Dedifferentiated amniotic fluid mesenchymal stem cell (primary cell): ENCODE measurements at regions not wholly inside any gene's neighbourhood (a gene's known extent, or its start where the extent isn't known, plus 50 kb on each side); places are given as distances from the start of the nearest gene placed in this dataset.

Source experiments
- DNase-seq: peaks from one replicate; pipeline ENCODE4 v3.0.0-alpha.2; 2016; ENCODE audit errors: extremely low spot score

DNA sequence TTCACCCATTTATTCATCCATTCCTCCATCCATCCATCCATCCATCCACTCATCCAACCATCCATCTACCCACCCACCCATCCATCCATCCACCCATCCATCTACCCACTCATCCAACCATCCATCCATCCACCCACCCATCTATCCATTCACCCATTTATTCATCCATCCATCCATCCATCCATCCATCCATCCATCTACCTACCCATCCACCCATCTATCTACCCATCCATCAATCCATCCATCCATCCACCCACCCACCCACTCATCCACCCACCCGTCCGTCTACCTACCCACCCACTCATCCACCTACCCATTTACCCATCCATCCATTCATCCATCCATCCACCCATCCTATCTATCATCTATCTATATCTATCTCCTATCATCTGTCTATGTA, 169.4 kb upstream of the SHH start:
- DNase-seq = no peak

DNA sequence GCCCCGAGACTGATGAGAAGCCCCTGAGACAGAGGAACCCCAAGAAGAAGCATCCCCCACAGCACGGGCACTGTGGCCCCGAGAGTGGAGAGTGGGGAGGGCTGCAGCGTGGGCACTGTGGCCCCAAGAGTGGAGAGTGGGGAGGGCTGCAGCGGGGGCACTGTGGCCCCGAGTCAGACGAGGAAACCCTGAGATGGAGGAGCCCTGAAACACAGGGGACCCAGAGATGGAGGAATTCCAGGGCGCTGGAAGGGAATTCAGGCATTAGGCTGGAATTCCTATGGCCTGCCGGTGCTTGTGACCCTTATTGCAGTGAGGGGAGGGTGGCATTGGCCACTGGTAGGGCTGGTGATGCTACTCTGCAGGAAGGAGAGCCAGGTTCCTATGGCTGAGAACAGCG, 168.6 kb upstream of the SHH start:
- DNase-seq = no peak

DNA sequence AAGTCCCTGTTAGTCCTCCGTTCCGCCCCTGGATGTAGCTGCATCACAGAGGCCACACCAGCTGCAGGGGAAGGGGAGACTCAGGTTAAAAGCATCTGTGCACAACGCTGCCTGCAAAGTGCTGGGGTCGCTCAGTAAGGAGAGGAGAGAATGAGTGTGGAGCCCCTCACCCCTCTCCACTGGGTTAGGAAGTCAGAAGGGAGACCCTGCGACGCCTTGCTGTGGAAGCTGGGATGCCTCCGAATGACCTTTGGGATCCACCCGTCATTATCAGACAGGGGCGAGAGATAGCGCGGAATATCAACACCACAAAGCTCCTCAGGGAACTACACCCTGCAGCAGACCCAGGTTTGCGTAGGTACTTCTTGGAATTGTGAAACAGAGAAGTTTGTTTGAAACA, 167.7 kb upstream of the SHH start:
- no peak for DNase-seq

DNA sequence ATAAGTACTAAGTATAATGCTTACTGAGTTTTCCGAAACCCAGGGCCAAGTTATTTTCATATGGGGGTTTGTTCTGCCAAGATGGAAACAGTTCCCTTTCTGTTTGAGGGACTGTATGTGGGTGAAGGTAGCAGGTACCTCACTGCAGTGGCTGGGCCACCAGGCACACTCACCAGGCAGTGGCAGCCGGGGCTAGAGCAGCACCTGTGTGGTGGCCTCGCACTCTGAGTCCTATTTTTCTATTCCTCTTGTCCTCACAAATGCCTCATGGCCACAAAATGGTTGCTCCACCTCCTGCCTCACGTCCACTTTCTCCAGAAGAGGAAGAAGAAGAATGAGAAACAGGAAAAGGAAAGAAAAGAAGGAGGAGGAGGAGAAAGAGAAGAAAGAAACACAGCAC, 167.3 kb upstream of the SHH start:
- no peak for DNase-seq

DNA sequence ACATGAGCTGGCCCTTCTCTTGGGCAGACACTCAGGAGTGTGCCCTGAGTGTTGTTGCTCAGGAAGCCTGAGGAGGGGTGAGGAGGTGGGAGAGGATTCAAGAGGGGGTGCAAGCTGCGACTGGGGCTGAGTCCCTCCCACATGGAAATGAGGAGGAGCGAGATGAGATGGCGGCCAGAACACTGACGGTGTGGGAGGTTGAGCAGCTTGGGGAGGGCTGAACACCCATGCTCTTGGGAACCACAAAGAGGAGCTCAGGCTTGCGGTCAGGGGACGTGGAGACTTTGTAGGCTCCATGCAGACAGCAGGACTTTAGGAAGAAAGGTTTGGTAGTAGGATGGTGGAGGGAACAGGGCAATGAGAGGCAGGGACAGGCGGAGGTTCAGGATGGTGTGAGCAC, 163.2 kb upstream of the SHH start:
- no peak for DNase-seq

DNA sequence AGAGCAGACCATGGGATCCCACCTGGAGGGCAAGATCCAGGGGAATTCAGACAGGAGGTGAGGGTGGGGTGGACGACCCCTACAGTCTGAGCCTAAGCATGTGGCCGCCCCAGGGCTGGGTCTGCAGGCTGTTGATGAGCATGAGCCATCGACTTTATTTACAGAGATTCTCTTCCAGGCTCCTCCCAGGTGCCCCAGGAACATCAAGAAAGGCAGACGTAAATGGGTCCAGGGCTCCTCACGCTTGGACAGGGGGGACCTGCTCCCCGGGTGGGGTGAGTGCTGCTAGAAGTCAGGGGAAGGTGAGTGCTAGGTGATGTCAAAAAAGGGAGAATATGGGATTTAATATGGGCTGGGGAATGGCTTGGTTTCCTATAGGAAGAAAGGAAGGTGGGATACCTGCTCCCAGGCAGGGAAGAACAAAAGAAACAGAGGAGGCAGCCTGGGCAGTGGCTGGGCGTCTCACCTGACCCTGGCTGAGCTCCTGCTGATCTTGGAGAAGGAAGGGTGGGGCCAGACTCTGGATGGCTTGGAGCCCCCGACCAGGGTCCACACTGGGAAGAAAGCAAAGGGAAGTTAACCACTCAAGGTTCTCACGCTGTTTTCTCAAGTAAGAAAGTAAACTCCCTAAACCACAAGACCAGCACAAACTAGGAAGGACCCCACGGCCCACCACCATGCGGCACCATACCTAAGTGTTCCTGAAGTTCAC, 162.1 kb upstream of the SHH start:
- DNase-seq = no peak

DNA sequence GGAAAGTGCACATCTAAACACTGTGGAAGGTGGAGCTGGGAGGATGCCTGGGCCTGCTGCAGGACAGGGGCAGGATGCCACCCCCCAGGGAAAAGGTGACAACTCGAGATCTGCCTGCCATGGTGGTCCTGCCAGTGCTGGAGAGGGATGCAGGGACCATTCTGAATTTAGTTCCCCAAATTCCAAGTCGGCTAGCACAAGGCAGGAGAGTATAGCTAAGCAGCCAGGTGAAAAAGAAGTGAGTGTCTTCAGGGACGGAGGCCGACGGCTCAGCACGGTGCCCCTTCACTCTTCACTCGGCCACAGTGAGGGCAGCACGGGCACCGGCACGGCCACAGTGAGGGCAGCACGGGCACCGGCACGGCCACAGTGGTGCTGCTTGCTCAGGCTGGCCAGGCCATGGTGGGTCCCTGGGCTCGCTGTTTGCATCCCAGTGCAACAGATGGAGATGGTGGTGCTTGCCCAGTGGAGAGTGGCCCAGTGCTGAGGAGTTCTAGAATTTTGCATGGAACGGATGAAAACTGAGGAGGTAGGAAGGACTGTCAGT, 161.3 kb upstream of the SHH start:
- no peak for DNase-seq

DNA sequence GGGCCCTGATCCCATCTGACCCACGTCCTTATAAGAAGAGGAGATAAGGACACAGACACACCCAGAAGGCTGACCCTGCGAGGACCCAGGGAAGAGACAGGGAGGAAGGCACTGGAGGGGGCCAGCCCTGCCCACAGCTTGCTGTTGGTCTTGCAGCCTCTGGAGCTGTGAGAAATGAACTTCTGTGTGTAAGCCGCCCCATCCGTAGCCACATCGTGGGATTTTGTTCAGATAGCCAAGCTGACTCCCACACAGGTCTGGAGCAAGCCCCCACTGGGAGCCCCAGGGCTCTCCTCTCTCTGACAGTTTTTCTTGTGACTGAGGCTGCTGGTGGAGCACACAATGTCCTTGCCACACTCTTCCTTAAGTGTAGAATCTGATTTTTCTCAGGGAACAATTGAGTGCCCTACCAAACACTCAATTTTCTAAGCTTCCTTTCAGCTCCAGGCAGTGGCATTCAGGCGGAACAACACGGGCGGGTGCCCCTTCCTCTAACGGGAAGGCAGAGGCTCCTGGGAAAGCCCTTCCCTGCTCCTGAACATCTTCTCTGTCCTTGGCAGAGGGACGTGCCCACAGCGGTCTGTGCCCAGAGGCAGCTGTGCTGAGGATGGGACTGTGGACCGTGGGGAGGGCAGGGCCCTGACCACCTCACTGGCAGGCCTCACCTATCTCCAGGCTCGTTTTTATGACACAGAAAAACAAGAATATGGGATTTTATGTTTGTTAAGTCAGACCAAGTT, 160.6 kb upstream of the SHH start:
- no peak for DNase-seq

DNA sequence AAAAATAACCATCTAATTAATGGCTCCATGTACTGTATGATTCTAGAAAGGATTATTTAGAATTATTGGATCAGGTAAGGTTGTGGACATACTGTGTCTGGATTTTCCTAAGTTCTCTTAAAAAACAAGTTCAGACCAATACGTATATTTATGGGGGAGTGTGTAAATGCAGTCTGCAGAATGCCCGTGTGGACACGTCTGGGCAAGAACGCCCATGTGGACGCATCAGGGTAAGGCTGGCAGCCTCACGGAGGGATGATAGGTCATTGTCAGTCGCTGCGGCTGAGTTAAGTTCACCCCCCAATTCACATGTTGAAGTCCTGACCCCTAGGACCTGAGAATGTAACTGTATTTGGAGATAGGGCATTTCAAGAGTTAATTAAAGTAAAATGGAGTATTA, 160.0 kb upstream of the SHH start:
- DNase-seq = no peak

DNA sequence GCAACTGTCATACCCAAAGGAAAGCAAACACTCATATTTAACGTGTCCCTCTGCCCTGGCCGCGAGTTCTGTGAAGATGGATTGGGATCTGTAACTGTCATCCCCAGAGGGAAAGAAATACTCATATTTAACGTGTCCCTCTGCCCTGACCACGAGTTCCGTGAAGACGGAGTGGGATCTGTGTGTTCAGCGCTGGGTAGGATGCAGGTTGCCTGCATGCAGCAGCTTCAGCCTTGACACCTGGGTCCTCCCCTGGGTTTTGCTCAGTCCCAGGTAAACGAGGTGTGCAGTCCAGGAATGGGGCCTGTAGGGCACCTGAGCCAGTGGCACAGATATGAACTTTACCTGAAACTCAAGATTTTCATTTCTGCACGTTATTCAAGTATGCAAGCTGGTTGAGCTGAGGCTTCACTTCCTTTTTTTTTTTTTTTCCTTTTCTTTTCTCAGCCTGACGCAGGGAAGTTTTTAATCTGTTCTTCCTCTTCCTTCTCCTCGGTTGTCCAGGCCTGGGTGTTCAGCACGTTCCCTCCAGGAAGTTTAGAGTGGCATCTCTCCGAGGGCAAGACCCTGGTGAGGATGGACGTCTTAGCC, 159.0 kb upstream of the SHH start:
- no peak for DNase-seq

DNA sequence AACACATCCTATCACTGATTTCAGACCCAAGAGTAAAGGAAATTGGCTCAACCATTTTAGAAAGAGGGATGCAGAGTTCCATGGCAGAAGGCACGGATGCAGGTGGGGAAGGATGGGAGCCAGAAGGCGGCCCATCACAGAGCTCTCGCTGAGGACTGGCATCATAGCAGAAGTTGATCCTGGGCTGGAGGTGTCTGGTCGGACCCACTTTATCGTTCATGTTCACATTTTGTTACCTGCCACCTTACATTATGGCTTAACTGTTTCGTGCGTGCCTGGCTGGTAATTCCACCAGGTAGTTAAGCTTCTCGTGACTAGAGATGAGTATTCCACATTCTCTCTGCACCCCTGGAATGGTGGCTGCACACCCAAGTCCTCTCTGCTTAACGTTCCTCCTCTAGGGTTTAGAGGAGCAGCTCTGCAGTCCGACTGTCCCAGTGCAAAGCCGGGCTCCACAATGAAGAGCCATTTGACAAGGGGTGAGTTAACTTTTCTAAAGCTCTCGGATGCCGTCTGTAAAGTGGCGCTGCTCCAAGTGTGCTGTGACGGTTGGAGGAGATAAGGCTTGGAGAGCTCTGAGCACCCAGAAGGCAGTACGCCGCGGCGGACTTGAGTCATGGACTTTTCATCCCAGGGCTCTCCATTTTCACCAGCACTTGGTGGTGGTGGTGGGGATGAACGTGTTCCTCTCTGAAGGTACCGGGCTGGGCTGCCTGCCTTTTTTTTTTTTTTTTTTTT, 157.1 kb upstream of the SHH start:
- no peak for DNase-seq

DNA sequence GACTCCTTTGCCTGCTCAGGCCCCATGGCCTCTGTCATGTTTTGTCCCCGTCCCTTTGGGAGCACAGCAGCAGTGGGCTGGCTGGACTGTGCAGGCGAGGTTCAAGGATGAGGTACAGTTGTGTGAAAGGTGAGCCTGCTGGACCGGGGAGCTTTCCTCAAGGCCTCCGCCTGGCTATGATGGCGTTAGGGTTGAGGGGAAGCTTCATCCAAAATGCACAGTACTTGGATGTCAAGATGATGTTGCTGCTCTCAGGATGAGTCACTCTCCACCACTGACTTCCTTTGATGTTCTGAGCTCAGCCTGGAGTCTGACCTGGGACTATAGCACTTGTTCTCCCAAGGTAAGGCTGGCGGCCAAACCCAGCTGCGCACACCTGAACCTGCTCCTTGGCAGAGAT, 152.7 kb upstream of the SHH start:
- no peak for DNase-seq

DNA sequence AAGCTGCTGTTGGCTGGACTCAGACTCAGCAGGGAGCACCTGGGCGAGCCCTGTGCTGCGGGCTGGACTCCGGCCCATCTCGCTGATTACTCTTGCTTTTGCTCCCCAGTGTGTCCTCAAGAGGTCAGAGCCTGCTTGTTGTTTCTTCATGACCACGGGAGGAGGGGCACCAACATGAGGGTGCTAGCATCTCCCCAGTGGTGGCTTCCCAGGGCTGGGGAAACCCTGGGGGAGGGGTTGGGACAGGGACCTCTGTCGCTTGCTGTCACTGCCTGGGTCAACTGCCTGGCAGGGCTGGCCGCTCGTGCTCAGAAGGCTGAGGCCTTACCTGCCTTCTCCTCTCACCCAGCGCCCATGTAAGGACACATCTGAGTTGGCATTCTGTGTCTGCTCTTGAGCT, 152.3 kb upstream of the SHH start:
- DNase-seq = no peak

DNA sequence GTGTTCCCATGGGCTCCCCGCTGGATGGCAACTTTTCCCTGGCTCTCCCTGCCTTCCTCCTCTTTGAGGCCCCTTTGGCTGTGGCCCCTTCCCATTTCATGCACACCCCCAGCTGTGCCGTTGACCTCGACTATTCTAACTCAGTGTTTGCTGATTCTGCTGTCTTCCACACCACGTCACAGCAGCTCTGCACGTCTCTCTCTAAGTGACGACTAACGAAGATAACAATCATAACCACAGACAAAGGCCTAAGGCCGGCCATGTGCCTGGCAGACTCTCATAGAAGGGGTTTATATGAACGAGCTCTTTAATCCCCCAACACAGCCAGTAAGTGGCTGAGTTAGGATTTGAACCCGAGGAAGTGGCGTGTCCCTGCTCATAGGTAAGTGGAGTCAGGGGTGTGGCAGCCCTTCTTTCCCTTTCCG, 151.5 kb upstream of the SHH start:
- DNase-seq = no peak

DNA sequence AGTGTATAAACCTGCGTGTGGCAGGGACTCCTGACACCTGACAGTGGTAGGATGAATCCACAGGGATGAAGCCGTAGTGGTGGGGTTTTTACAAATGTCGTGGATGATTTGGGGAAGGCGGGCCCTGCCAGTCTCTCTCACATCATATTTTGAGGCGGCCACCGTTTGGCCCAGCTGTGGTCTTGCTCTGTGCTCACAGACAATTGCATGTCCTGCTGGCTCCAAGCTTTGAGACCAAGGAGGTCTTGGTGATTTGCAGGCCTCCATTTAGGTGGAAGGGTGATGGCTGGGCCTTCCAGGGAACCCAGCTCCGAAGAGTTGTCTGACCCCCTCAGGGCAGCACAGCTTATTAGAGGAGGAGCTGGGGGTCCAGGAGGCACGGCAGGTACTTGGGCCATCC, 151.1 kb upstream of the SHH start:
- no peak for DNase-seq

DNA sequence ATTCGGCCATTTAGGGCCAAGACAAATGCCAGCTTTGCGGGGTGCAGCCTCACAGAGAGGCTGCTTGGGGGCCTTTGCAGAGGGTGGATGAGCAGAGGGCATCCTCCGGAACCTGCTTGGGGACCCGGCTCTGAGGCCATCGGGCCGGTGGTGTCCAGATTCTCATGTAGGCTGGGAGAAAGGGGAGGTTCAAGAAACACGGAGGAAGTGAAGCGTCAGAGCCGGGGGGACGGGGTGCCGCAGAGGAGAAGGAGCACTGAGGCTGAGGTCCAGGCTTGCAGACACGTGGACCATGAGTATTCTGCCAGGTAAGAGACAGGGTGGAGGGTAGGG, 150.7 kb upstream of the SHH start:
- DNase-seq = no peak

DNA sequence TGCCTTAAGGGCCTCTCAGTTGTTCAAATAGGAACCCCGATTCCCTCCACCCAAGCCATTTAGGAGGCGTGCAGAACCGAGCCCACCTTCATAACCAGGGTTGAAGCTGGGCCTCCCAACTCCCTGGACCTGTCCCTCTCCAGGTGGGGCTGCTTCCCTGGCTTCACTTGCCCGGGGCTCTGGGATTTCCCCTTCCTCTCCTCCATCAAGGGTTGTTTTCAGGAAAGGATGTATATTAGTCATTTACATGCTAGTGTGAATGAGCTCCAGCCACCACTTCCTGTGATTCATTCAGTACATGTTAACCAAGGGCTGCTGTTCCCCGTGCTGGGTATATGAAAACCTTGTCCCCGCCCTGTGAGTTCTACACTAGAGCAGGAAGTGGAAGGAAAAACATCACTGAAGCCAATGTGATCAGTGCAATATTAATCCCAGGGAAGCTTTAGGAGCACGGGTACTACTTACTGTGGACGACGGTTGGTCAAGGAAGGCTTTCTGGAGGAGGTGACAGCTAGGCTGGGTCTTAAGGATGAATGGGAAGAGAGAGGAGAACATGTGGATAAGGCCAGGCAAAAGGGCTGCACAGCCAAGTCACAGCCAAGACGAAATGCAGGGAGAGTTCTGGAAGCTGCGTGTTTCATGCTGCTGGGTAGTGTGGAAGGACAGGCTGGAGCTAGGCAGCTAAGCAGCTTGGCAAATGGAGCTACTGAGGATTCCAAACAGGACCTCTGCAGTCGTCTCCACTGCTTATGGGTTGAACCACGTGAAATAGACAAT, 150.1 kb upstream of the SHH start:
- DNase-seq = no peak

DNA sequence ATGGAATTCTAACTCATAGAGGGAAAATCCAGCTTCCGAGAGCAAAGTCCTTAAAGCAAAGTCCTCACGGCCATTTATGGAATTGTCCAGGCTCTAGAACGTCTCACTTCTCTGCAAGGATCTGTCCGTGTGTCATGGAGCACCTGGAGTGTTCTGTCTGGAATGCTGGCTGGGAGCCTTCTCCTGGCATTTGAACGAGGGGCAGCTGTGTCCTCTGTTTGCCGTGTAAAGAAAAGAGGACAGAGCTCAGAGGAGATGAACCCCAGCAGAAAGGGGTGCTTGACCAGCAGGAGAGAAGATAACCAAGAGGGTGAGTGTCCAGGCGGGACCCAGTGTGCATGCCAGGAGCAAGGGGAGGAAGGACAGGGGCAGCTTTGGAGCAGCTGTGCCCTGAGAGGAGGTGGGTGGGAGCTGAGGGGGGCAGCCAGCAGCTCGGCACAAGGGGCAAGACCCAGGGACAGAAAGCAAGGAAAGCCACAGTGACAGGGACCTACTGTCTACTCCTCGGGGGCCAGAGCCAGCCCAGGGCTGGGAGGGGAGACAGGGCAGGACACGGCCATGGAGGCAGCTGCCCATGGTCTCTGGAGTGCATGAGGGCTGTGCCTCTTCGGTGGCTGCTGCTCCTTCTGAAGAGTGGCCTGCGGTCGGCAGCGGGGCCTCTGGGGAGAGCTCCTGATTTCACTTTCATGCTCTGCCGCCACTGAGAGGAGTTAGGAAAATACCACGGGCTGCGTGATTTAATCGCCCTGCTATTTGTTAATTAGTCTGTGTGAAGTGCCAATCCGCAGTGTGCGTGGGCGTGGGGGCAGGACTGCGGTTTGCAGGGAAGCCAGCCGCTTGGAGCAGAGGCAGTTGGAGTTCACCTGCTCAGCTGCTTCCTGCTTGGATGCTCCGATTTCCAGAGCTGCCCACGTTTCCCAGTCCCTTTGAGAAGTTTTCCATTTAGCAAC, 149.3 kb upstream of the SHH start:
- DNase-seq = no peak

DNA sequence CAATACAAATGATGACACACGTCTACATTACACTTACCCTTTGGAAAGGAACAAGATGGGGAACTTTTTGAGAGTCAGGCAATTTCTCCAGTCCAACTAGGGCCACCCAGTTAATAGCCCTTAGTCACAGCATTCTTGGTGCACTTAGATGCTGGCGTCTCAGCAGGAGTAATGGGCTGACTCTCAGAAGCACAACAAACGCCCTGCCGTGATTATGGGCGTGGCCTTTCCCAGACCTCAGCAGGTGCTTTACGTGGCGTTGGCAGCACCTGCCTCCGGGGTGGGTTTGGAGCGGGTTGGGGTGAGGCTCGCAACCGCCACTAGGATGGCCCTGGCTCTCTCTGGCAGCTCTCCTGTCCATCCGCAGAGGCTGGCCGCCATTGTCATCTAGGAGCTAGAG, 147.6 kb upstream of the SHH start:
- DNase-seq = no peak

DNA sequence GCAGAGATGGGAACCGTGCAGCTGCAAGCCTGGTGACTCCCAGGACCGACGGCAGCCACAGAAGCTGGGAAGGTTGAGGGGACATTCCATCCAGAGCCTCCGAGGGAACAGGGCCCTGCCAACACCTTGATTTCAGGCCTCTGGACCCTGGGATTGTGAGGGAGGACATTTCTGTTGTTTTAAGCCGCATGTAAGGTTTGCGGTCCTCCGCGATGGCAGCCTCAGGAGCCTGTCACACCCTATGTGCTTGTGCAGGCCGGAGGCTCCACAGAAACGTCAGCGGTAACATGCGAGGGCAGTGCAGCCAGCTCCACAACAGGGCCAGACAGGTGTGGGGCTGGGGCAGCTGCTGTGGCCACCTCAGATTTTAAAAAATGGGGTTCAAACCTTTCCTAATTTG, 144.7 kb upstream of the SHH start:
- no peak for DNase-seq

DNA sequence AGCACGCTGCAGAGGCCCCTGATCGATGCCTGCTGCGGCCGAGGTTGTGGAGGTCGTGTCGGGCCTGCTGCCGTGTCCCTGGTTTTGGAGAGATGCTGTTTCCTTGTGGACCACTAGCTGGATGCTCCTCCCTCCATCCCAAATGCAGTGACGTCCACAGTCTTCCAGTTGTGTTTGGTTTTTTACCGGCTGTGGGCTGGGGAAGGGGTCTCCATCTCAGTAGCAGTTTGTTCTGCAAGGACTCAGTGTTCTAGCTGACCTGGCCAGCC, 143.0 kb upstream of the SHH start:
- no peak for DNase-seq
